B cell (primary cell): ENCODE measurements at regions not wholly inside any gene's neighbourhood (a gene's known extent, or its start where the extent isn't known, plus 50 kb on each side); places are given as distances from the start of the nearest gene placed in this dataset.

ENCODE experiments used
- CTCF ChIP-seq: fragments of 200-600 bp; IDR thresholded peaks from one replicate; pipeline ENCODE4 v1.8.0; 2022; ENCODE audit warnings: antibody characterized with exemption, mild to moderate bottlenecking
- EZH2 ChIP-seq: IDR thresholded peaks from 2 replicates; pipeline ENCODE4 v1.6.1; 2012; ENCODE audit warnings: borderline replicate concordance, low read depth, mild to moderate bottlenecking, moderate library complexity, low read length; ENCODE audit not compliant: insufficient read depth, poor library complexity, severe bottlenecking

DNA sequence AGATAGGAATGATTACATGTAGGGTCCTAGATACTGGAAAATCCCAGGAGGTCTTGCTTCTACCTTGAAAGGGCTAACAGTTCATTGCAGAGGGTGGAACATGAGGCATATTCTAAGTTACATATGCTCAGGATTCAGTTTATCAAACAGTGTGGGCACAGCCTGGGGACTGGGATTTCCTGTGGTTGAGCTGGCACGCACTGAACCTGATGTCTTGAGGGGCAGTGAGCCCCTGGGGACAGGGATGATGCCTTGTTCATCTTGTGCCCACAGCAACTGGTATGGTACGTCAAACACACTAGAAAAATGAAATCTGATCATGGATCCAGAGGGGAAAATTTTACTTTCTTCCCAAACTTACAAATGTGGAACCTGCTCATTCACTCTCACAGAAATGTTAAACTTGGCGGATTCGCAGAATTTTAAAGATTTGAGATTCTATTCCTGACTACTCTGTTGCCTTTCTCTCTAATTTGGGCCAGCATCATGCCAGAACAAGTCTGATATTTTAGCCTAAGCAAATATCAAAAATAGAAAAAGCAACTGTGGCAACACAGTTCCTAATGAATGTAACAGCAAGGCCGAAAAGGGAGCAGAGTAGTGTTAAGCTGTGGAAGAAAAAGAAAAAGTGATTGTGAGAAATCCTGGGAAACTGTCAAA is 68.2 kb upstream of the COL24A1 start:
- TF ChIP-seq CTCF (no peak), EZH2 (no peak)
